Thymus (tissue), 11 donors: ENCODE measurements at regions not wholly inside any gene's neighbourhood (a gene's known extent, or its start where the extent isn't known, plus 50 kb on each side); places are given as distances from the start of the nearest gene placed in this dataset.
A peak's percentile ranks its signal among the peaks of the same experiment; 100 is the strongest.

Experiments
- DNase-seq, 9 donors: peaks; one replicate each; pipeline ENCODE4 v3.0.0-alpha.2; 2013; ENCODE audit warnings: low spot score in 9 of 9, low read depth in 6 of 9, missing footprints in 1 of 9
- H3K27ac ChIP-seq, 2 donors: one replicate each; pipeline ENCODE4 v1.5.1; 2013; ENCODE audit warnings: control low read depth in 1 of 2, low read depth in 1 of 2, low read length in 1 of 2, mild to moderate bottlenecking in 1 of 2, moderate library complexity in 1 of 2
- H3K27me3 ChIP-seq, 2 donors: one replicate each; pipeline ENCODE4 v1.5.1; 2013; ENCODE audit warnings: low read length in 1 of 2; ENCODE audit not compliant: control insufficient read depth in 2 of 2, insufficient read depth in 1 of 2
- H3K36me3 ChIP-seq, 2 donors: one replicate each; pipeline ENCODE4 v1.5.1; 2013; ENCODE audit warnings: low read length in 1 of 2, mild to moderate bottlenecking in 1 of 2, moderate library complexity in 1 of 2; ENCODE audit not compliant: control insufficient read depth in 2 of 2, insufficient read depth in 2 of 2
- H3K4me1 ChIP-seq, 2 donors: one replicate each; pipeline ENCODE4 v1.5.1; 2013; ENCODE audit warnings: low read length in 2 of 2; ENCODE audit not compliant: control insufficient read depth in 2 of 2, insufficient read depth in 2 of 2
- H3K4me3 ChIP-seq, 2 donors: one replicate each; pipeline ENCODE4 v1.5.1; 2013; ENCODE audit warnings: low read length in 2 of 2, control low read depth in 1 of 2, mild to moderate bottlenecking in 1 of 2
- H3K9me3 ChIP-seq, 2 donors: one replicate each; pipeline ENCODE4 v1.5.1; 2013; ENCODE audit warnings: low read length in 1 of 2, mild to moderate bottlenecking in 1 of 2; ENCODE audit not compliant: control insufficient read depth in 2 of 2, insufficient read depth in 1 of 2
- WGBS: extraction: QIAGEN DNeasy Blood & Tissue Kit; methylation state at CpG from one replicate; pipeline ENCODE4 v1.1.7; 2013; 5-methylcytosine and 5-hydroxymethylcytosine counted together
- donor health status: healthy.

DNA sequence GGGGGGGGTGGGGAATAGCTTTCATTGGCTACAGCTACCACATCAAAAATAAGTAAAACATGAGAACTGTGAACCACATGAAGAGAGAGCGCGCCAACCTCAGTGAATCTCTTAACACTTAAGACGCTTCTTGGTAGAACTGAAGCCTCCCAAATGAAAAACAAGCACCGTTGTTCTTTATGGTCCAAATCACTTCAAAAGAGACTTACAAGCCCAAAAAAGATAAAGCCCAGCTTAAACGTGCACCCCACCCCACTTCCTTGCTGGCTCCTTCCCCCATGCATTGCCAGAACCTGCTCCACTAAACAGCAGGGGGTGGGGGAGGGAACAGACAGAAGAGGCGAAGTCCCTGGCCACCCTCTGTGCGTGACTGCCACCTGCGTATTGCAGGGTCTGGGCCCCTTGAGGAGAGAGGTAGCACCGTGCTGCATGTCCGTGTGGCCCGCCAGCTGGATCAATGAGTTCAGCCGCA is 479.1 kb downstream of the FOXO1 start:
- no peaks in the 10 kb centered on the region for H3K9me3 ChIP-seq
- H3K36me3 ChIP-seq = no peaks in the 10 kb centered on the region
- H3K27ac ChIP-seq = peak overlapping the region; percentile 74 to 80
- peaks cover 12 to 54% of the 10 kb centered on the region in 2 donors for H3K27me3 ChIP-seq
- 17% methylated on average over 12 of the region's 12 CpGs for WGBS
- DNase-seq = peak; percentile 65 to 97 (median 90)
- H3K4me1 ChIP-seq = peaks cover 31 to 69% of the 10 kb centered on the region in 2 donors
- H3K4me3 ChIP-seq = no peak overlapping the region

DNA sequence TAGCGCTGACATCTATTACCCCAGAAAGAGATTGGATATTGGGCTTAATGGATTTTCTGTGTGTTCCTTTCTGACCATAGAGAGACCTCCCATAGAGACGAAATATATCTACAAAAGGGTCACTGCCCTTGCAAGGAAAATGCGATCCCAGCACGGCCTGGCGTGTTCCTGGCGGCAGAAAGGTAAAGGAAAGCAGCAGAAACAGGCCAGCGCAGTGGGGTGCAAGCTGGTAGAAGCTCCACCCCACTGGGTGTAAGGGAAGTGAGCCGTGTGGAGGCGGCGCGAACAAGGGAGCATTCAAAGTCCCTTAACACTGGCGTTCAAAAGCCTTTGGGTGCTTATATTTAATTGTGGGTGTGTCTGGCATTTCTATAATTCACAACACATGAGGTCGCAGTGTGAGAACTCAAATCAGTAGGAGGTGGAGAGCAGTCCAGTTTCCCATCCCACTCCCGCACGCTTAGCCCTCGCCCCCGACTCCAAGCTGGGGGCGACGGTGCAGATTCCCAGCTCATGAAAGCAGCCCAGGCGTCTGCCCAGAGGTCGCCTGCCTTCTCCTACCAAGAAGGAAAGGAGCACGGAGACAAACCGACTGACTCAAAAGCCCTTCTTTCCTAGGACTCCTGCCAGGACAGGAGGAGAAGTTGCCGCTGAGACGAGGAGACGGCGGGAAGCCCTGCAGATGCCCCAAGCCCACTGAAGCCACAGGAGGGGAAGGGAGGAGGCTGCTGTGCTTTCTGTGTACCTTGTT is 478.4 kb downstream of the FOXO1 start:
- Histone ChIP-seq H3K4me1 (peaks cover 31 to 66% of the 10 kb centered on the region in 2 donors), H3K36me3 (no peaks in the 10 kb centered on the region), H3K27me3 (peaks cover 15 to 53% of the 10 kb centered on the region in 2 donors), H3K27ac (peak overlapping the region; percentile 76 to 80), H3K4me3 (no peak overlapping the region), H3K9me3 (no peaks in the 10 kb centered on the region)
- peak in 2 of 9 donors; percentile 40 to 71 for DNase-seq
- 90% methylated on average over 27 of the region's 27 CpGs for WGBS

DNA sequence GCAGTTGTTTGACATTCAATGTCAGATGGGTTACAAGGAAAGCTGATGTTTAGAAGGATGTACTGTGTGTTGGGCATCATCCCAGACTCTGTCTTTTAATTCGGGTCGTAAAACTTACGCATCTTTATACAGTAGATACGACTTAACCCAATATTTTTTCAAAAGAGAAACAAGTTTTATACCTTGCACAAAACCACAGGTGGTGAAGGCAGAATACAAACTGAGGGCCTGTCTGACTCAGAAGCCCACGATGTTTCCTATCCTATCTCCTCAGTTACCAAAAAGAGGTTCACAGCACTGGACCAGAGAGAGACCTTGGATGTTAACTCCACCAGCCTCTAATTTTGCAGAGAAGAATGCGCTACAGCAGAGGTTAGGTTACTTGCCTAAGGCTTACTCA is 477.0 kb downstream of the FOXO1 start:
- Histone ChIP-seq H3K4me3 (no peak overlapping the region), H3K27me3 (peaks cover 14 to 49% of the 10 kb centered on the region in 2 donors), H3K4me1 (peaks cover 31 to 61% of the 10 kb centered on the region in 2 donors), H3K36me3 (no peaks in the 10 kb centered on the region), H3K27ac (peak overlapping the region; percentile 75 to 88), H3K9me3 (no peaks in the 10 kb centered on the region)
- 75% methylated on average over 6 of the region's 6 CpGs for WGBS
- DNase-seq = no peak

DNA sequence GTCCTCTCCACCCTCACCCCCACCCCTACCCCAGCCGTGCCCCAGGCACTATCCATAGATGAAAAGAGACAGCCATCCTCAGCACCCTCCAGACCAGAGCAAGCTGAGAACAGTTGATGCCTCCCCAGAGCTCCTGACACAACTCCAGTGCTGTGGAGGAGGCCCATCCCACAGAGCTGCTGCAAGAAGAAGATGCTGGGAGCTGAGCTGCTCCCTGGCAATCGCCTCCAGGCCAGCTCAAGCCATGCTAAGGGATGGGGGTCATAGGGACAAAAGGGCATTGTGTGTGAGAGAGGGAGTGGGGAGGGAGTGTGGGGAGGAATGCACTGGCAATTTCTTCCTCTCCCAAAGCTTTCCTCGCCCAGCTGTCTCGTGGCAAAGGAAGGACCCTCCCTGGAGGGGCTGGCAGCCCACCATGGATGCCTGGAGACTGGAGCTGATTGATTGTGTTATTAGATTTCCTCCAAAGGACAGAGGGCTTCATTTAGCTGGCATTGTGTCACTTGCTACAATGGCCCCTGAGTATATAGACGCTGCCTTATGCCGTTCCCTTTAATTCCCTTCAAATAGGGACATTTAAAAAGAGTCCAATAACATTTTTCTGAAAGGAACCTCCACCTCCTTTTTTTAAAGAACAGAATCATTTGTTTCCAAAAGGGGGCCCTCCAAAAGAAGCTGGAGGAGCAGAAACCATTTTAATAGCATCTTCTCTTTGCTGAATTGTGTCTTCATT is 476.4 kb downstream of the FOXO1 start:
- Histone ChIP-seq H3K36me3 (no peaks in the 10 kb centered on the region), H3K9me3 (no peaks in the 10 kb centered on the region), H3K4me3 (no peak overlapping the region), H3K27me3 (peaks cover 12 to 46% of the 10 kb centered on the region in 2 donors), H3K4me1 (peaks cover 31 to 58% of the 10 kb centered on the region in 2 donors), H3K27ac (peak overlapping the region; percentile 75 to 89)
- WGBS = 89% methylated on average over 6 of the region's 6 CpGs
- no peak for DNase-seq

DNA sequence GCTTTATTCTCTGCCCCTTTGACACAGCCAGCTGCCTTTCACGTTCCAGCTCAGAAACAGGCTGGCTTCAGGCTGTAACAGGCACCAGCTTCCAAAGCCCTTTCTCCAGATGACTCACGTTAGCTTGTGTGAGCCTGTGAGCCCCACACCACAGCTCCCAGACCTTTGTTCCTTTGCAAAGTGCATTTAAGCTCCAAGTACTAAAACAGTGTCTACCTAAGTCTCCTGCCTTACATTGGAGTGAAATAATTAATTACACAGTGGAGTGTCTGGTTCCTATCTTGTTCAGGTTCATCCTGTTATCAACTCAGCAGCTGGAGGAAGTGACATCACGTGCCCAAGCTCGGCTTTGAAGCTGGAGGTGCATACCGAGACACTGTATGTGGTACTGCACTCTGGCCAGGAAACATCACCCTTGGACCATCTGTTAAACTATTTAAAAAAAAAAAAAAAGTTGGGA is 475.8 kb downstream of the FOXO1 start:
- Histone ChIP-seq H3K36me3 (no peaks in the 10 kb centered on the region), H3K27ac (peak overlapping the region; percentile 75 to 89), H3K9me3 (no peaks in the 10 kb centered on the region), H3K27me3 (peaks cover 12 to 41% of the 10 kb centered on the region in 2 donors), H3K4me3 (no peak overlapping the region), H3K4me1 (peaks cover 31 to 58% of the 10 kb centered on the region in 2 donors)
- WGBS = 20% methylated on average over 5 of the region's 5 CpGs
- peak; percentile 58 to 91 (median 70) for DNase-seq

DNA sequence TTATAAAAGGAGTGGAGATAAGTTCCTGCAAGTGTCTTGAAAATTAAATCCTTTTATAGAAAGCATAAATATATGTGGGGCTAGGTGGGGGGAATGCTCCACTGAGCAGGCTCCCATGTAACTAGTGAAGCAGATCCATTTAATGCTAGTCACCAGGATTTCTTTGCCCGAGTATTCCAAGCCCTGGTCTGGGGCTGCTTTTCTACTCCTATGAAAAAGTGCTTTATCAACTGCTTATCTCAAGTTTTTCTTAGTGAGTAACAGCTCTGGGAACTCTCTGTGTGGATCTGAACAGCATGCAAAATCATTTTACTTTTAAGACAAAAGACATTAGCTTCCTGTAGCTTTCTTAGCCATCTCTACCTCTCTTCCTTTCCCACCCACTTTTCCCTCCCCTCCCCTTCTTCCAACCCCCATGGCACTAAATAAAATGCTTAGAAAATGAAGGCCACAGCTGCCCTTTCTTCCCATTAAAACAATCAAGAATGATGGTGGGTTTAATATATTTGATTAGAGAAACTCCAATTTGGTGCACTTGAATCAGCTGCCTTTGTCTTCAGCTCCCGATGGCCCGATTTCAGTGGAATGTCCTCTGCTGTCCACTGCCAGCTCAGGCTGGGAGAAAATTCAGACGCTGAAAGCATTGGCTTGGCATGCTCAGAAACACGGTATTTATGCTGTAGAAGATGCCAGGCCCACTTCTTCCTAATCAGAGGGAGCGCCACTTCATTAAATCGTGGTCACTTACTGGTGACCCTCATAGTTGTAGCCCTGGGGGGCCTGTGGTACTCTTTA is 475.1 kb downstream of the FOXO1 start:
- DNase-seq = no peak
- H3K27ac ChIP-seq = peak overlapping the region; percentile 75 to 89
- H3K36me3 ChIP-seq = no peaks in the 10 kb centered on the region
- WGBS = 97% methylated on average over 7 of the region's 7 CpGs
- H3K27me3 ChIP-seq = peaks cover 12 to 37% of the 10 kb centered on the region in 2 donors
- peaks cover 27 to 53% of the 10 kb centered on the region in 2 donors for H3K4me1 ChIP-seq
- no peak overlapping the region for H3K4me3 ChIP-seq
- no peaks in the 10 kb centered on the region for H3K9me3 ChIP-seq

DNA sequence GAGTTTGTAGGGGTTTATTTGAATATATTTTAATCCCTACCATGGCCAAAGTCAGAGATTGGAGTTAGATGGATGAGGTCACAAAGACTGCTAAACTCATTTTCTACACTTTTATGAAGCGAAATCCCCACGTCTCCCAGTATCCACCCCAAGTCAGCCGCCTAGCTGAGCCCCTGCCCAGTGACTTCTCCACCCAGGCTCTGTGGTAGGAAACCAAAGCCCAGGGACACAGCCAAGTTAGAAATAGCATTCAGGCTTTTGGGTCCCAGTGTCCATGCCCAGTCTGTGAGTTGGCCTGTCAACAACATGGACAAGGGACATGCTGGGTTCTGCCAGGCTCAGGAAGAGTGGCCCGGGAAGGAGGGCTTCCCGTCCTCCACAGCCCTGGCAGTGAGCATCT is 474.0 kb downstream of the FOXO1 start:
- DNase-seq = no peak
- H3K36me3 ChIP-seq = no peaks in the 10 kb centered on the region
- peaks cover 19 to 44% of the 10 kb centered on the region in 2 donors for H3K4me1 ChIP-seq

DNA sequence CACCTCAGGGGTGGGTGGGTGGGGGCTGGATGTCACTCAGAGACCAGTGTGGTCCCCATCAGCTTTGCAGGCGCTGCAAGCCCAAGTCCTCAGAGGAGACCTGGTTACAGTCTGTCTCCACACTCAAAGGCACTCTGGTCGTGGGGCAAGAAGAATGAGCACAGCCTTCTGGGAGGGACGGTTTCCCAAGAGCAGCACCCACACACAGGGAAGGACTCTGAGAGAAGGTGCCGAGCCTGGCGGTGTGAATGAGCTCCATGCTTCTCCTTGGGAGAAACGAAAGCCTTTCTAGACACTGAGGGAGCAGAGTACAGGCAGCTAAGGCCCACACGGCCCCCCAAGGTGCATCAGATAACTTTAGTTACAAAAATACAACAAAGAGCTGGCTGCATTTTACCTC is 473.6 kb downstream of the FOXO1 start:
- H3K9me3 ChIP-seq = no peaks in the 10 kb centered on the region
- H3K27me3 ChIP-seq = peaks cover 12 to 30% of the 10 kb centered on the region in 2 donors
- peaks cover 15 to 40% of the 10 kb centered on the region in 2 donors for H3K4me1 ChIP-seq
- no peak for DNase-seq
- WGBS = 94% methylated on average over 7 of the region's 7 CpGs
- H3K27ac ChIP-seq = no peak overlapping the region
- no peak overlapping the region for H3K4me3 ChIP-seq
- H3K36me3 ChIP-seq = no peaks in the 10 kb centered on the region

More for the DNA sequence above, 474.0 kb downstream of the FOXO1 start:
- WGBS = 96% methylated on average over 5 of the region's 5 CpGs
- Histone ChIP-seq H3K9me3 (no peaks in the 10 kb centered on the region), H3K4me3 (no peak overlapping the region), H3K27me3 (peaks cover 12 to 34% of the 10 kb centered on the region in 2 donors), H3K27ac (peak overlapping the region in 1 of 2 donors; percentile 46)
